Mesothelial cell of epicardium (in vitro differentiated cells): ENCODE measurements at regions not wholly inside any gene's neighbourhood (a gene's known extent, or its start where the extent isn't known, plus 50 kb on each side); places are given as distances from the start of the nearest gene placed in this dataset.

ENCODE experiments used
- DNase-seq, 2 experiments: peaks; one replicate each; pipeline ENCODE4 v3.0.0; 2021; ENCODE audit warnings: low spot score in 2 of 2; ENCODE audit not compliant: unreplicated experiment in 2 of 2
- H3K27ac Mint-ChIP-seq: 2 replicates; pipeline ENCODE4 v1.8.0; 2021; ENCODE audit warnings: mixed read lengths
- H3K27me3 Mint-ChIP-seq: 2 replicates; pipeline ENCODE4 v1.8.0; 2021; ENCODE audit warnings: low read depth, mixed read lengths
- H3K36me3 Mint-ChIP-seq: 2 replicates; pipeline ENCODE4 v1.8.0; 2021; ENCODE audit warnings: mixed read lengths
- H3K4me1 Mint-ChIP-seq: 2 replicates; pipeline ENCODE4 v1.8.0; 2021; ENCODE audit warnings: mixed read lengths
- H3K4me3 Mint-ChIP-seq: 2 replicates; pipeline ENCODE4 v1.8.0; 2021; ENCODE audit warnings: mild to moderate bottlenecking, moderate library complexity, mixed read lengths
- H3K9me3 Mint-ChIP-seq: 2 replicates; pipeline ENCODE4 v1.8.0; 2021; ENCODE audit warnings: mixed read lengths
- TF ChIP-seq, protein P1 (sequence below): fragments of 200-600 bp; sonication (generic); IDR thresholded peaks from one replicate; pipeline ENCODE4 v1.5.0; 2021; ENCODE audit warnings: antibody characterized with exemption; ENCODE audit not compliant: unreplicated experiment

DNA sequence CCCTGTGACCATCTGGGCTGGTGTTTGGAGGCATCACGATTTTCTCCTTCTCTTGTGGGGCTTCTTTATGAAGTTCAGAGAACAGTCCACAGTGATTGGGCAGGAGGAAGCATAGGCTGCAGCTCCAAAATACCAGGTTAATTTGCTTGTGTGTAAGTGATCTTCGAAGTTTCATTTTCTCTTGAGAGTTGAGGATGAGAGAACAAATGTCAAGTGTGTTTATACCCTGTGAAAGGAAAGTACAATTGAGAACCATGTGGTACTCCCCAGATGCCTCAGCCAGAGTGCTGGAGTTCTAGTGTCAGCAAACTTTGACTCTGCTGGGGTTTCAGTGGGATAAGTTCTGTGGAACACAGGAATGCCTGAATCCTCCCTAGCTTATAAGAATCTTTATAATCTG lies 357.1 kb upstream of the CFAP20DC start:
- Mint-ChIP-seq H3K4me3 (no peak overlapping the region), H3K4me1 (peaks cover 8% of the 10 kb centered on the region), H3K27me3 (peaks cover 41% of the 10 kb centered on the region), H3K36me3 (no peaks in the 10 kb centered on the region), H3K9me3 (no peaks in the 10 kb centered on the region), H3K27ac (no peak overlapping the region)
- no peak for DNase-seq
- TF ChIP-seq, protein P1, sequence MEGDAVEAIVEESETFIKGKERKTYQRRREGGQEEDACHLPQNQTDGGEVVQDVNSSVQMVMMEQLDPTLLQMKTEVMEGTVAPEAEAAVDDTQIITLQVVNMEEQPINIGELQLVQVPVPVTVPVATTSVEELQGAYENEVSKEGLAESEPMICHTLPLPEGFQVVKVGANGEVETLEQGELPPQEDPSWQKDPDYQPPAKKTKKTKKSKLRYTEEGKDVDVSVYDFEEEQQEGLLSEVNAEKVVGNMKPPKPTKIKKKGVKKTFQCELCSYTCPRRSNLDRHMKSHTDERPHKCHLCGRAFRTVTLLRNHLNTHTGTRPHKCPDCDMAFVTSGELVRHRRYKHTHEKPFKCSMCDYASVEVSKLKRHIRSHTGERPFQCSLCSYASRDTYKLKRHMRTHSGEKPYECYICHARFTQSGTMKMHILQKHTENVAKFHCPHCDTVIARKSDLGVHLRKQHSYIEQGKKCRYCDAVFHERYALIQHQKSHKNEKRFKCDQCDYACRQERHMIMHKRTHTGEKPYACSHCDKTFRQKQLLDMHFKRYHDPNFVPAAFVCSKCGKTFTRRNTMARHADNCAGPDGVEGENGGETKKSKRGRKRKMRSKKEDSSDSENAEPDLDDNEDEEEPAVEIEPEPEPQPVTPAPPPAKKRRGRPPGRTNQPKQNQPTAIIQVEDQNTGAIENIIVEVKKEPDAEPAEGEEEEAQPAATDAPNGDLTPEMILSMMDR: no peak

DNA sequence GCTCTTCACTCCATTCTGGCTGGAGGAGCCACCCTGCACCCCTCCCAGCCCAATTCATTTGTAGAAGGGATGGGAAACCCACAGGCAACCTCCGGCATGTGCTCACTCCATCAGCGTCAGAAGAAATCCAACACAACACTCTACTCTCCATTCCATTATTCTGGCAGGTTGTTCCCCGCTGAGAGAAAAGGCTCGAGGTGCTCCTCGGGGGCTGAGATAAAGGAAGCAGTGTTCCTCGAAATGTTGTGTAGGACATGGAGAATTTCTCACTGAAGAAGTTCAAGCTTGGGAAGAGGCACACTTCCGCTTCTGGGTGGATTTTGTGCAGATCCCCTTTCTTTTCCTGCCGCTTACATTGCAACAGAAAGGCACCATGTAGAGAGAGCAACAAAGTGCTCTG lies 355.0 kb upstream of the CFAP20DC start:
- peaks cover 8% of the 10 kb centered on the region for H3K4me1 Mint-ChIP-seq
- peaks cover 45% of the 10 kb centered on the region for H3K27me3 Mint-ChIP-seq
- H3K4me3 Mint-ChIP-seq: no peak overlapping the region
- TF ChIP-seq, protein P1: no peak
- H3K9me3 Mint-ChIP-seq: no peaks in the 10 kb centered on the region
- DNase-seq: no peak
- H3K27ac Mint-ChIP-seq: no peak overlapping the region
- no peaks in the 10 kb centered on the region for H3K36me3 Mint-ChIP-seq

DNA sequence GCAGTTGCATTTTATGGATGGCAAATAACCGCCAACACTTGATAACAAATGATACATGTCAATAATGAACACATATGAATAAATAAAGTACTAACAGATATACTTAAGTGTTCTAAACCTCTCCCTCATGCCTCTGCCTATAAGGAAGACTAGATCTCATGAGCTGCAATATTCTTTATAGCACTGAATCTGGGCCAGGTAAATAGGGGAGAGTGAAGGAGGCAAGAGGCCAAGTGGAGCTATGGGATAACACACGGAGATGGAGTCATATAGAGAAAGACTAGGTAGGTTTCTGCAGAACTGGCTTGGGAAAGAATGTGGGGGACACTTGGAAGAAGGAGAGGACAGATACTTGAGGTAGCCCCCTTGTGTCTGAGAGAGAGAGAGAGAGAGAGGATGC lies 354.2 kb upstream of the CFAP20DC start:
- Mint-ChIP-seq H3K4me3 (no peak overlapping the region), H3K36me3 (no peaks in the 10 kb centered on the region), H3K27ac (no peak overlapping the region), H3K27me3 (peaks cover 47% of the 10 kb centered on the region), H3K4me1 (peaks cover 8% of the 10 kb centered on the region), H3K9me3 (no peaks in the 10 kb centered on the region)
- TF ChIP-seq, protein P1: no peak
- no peak for DNase-seq

DNA sequence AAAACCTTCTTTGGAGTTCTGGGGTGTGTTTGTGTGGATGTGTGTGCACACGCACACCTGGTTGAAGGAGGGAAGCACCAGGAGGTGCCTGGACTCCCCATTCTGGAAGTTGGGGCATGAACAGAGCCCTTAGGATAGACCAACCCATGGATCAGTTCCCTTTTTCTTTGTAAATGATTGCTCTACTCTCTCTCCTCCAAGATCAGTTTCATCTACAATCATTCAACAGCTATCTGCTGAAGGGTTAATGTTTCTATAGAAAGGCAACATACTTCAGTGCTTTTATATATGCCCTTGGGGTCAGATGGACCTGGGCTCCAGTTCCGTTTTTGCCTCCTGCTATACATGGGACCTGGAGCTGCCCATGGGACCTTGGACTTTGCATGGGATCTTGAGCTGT lies 352.1 kb upstream of the CFAP20DC start:
- no peak overlapping the region for H3K4me3 Mint-ChIP-seq
- TF ChIP-seq, protein P1: no peak
- peaks cover 56% of the 10 kb centered on the region for H3K27me3 Mint-ChIP-seq
- no peak overlapping the region for H3K27ac Mint-ChIP-seq
- H3K36me3 Mint-ChIP-seq: no peaks in the 10 kb centered on the region
- no peaks in the 10 kb centered on the region for H3K9me3 Mint-ChIP-seq
- no peak for DNase-seq
- H3K4me1 Mint-ChIP-seq: no peaks in the 10 kb centered on the region

DNA sequence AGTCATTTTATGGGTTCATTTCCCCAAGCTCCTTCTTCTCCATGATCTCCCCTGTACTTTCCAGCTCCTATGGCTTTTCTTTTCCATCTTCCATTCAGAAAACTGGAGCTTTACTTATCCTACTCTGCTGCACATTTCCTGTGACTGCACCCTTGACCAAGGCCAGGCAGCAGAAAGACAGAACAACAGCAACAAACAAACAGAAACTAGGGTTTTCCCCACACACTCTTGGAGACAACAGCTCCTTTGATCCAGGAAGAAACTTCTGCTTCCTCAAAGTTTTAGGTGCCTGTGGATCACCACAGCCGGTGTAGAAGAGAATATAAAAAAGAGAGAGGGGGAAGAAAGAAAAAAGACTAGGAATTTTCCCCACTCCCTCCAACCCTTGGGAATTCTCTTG lies 342.3 kb upstream of the CFAP20DC start:
- Mint-ChIP-seq H3K27me3 (peaks cover 16% of the 10 kb centered on the region), H3K4me3 (no peak overlapping the region), H3K36me3 (no peaks in the 10 kb centered on the region), H3K4me1 (no peaks in the 10 kb centered on the region), H3K9me3 (peaks cover 14% of the 10 kb centered on the region), H3K27ac (no peak overlapping the region)
- TF ChIP-seq, protein P1: no peak
- DNase-seq: no peak

DNA sequence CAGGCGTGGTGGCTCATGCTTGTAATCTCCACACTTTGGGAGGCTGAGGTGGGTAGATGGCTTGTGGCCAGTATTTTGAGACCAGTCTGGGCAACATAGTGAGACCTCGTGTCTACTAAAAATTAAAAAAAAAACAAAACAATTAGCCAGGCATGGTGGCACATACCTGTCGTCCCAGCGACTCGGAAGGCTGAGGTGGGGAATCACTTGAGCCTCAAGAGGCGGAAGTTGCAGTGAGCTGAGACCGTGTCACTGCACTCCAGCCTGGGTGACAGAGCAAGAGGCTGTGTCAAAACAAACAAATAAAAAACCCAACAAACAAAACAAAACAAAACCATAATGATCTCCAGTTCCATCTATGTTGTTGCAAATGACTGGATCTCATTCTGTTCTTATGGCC lies 341.3 kb upstream of the CFAP20DC start:
- Mint-ChIP-seq H3K9me3 (peaks cover 9% of the 10 kb centered on the region), H3K27ac (no peak overlapping the region), H3K4me3 (no peak overlapping the region), H3K36me3 (no peaks in the 10 kb centered on the region), H3K27me3 (peaks cover 11% of the 10 kb centered on the region), H3K4me1 (no peaks in the 10 kb centered on the region)
- DNase-seq: no peak
- TF ChIP-seq, protein P1: no peak
